T1000 (cell line): ENCODE measurements at regions not wholly inside any gene's neighbourhood (a gene's known extent, or its start where the extent isn't known, plus 50 kb on each side); places are given as distances from the start of the nearest gene placed in this dataset.
"Not testable (repeated sequence)": the region's sequence is repeated elsewhere in the genome, so short reads cannot be mapped to it uniquely, and the experiment has no call there.

Experiments used
- DNase-seq: peaks from one replicate; lab custom pipeline; 2025; ENCODE audit warnings: mixed read lengths; lab: John Stamatoyannopoulos, UW

GRCh38 chr4:181811550-181811949 is 431.7 kb upstream of the TENM3 start:
- DNase-seq, result not testable (repeated sequence)

GRCh38 chr4:181819946-181820345 is 423.3 kb upstream of the TENM3 start:
- no peak for DNase-seq

- DNase-seq, result no peak
These were observed 422.6 kb upstream of the TENM3 start for GRCh38 chr4:181820553-181820952.

GRCh38 chr4:181821039-181822004 is 421.9 kb upstream of the TENM3 start:
- no peak for DNase-seq

GRCh38 chr4:181822005-181822375 is 421.2 kb upstream of the TENM3 start:
- DNase-seq, result no peak

GRCh38 chr4:181823183-181823582 is 420.0 kb upstream of the TENM3 start:
- DNase-seq, result no peak

- DNase-seq, result no peak
These were observed 419.6 kb upstream of the TENM3 start for GRCh38 chr4:181823645-181824044.

GRCh38 chr4:181825564-181825963 is 417.6 kb upstream of the TENM3 start:
- no peak for DNase-seq

- DNase-seq, result no peak
These were observed 416.0 kb upstream of the TENM3 start for GRCh38 chr4:181827246-181827645.

GRCh38 chr4:181830404-181831035 is 412.7 kb upstream of the TENM3 start:
- DNase-seq, result no peak

- DNase-seq, result no peak
These were observed 409.1 kb upstream of the TENM3 start for GRCh38 chr4:181834071-181834470.

- DNase-seq, result no peak
These were observed 407.9 kb upstream of the TENM3 start for GRCh38 chr4:181835348-181835747.

- DNase-seq, result no peak
These were observed 404.9 kb upstream of the TENM3 start for GRCh38 chr4:181838253-181838652.

GRCh38 chr4:181843797-181844196 is 399.4 kb upstream of the TENM3 start:
- not testable (repeated sequence) for DNase-seq

- no peak for DNase-seq
These were observed 397.6 kb upstream of the TENM3 start for GRCh38 chr4:181845617-181846016.

GRCh38 chr4:181846934-181847333 is 396.3 kb upstream of the TENM3 start:
- no peak for DNase-seq

GRCh38 chr4:181848357-181848756 is 394.8 kb upstream of the TENM3 start:
- DNase-seq, result no peak

GRCh38 chr4:181849472-181849871 is 393.7 kb upstream of the TENM3 start:
- DNase-seq, result no peak

- DNase-seq, result no peak
These were observed 389.2 kb upstream of the TENM3 start for GRCh38 chr4:181853881-181854511.

GRCh38 chr4:181855307-181855706 is 387.9 kb upstream of the TENM3 start:
- DNase-seq, result no peak

- not testable (repeated sequence) for DNase-seq
These were observed 385.7 kb upstream of the TENM3 start for GRCh38 chr4:181857471-181857870.

GRCh38 chr4:181858741-181859140 is 384.5 kb upstream of the TENM3 start:
- no peak for DNase-seq

GRCh38 chr4:181859439-181859838 is 383.8 kb upstream of the TENM3 start:
- no peak for DNase-seq
